LoVo (cell line): ENCODE measurements at regions not wholly inside any gene's neighbourhood (a gene's known extent, or its start where the extent isn't known, plus 50 kb on each side); places are given as distances from the start of the nearest gene placed in this dataset.

Experiments
- DNase-seq: peaks from one replicate; pipeline ENCODE4 v3.0.0-alpha.2; 2016; ENCODE audit warnings: low spot score

- DNase-seq: no peak
Measured at GRCh38 chr15:58235961-58236360, 97.8 kb downstream of the AQP9 start.

DNA sequence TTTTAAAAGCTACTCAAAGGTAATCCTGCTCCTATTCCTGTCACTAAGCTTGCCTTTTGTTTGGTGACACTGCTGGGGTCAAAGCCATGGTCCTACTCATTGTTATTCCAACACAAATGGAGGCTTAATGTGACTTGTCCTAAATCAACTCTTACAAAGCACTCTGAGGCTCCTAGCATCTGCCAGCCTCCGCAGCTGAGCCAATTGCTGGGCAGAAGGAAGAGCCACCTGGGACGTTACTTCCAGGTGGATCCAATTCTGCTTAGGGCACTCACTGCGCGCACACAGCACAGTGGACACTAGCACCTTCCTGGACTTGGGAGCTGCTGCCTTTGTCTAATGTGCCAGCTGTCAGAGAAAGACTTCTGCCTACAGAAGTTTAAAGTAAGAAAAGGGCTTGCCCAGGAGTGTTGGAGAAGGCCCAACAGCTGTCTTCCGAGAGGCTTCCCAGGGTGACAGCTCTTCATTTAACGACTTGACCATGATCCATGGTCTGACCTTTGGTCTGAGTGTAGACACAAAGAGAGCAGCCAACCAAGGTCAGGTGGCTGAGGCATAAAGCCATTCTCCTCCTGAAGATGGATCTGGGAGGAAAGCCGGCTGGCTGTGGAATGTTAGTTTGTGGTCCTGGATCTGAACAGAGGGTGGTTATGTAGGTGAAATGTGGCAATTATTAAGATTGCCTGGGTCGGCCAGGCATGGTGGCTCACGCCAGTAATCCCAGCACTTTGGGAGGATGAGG lies 102.2 kb downstream of the AQP9 start:
- DNase-seq: no peak

DNA sequence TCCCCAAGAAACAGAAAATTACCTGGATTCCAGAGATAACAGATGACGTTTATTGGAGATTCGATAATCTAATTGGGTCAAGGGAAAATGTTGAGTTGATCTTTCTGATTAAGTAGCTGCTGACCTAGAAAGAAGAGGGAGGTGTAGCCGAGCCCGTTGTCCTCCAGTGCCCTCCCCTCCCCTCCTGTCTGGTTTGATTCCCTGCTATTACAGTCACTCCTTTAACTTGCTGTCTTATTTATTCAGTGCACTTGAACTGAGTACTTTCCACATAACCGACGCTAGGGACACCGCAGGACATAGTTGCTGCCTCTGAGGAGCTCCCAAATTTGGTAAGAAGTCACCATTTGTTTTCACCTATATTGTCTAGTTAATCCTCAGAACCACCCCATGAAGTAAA lies 103.7 kb downstream of the AQP9 start:
- peak; percentile 29 for DNase-seq

DNA sequence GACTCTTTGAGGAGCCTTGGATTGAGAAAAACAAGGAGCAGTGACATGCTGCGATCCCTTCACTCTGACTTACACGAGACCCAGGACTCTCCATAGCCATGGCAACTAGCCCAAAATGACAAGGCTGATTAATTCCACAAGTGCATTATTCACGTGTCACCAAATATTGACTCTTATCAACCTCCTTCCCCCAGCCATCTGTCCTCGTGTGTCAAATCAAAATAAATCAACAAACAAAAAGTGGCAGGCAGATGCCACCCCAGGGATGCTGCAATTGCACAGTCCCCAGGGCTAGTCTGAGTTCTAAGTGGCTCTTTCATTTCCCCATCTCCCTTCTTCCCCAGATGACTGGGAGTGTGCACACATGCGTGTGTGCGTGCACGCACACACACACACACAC lies 104.9 kb downstream of the AQP9 start:
- DNase-seq: no peak

GRCh38 chr15:58244536-58244935 lies 106.4 kb downstream of the AQP9 start:
- no peak for DNase-seq

- DNase-seq: no peak
Measured at GRCh38 chr15:58246041-58246440, 107.9 kb downstream of the AQP9 start.

DNA sequence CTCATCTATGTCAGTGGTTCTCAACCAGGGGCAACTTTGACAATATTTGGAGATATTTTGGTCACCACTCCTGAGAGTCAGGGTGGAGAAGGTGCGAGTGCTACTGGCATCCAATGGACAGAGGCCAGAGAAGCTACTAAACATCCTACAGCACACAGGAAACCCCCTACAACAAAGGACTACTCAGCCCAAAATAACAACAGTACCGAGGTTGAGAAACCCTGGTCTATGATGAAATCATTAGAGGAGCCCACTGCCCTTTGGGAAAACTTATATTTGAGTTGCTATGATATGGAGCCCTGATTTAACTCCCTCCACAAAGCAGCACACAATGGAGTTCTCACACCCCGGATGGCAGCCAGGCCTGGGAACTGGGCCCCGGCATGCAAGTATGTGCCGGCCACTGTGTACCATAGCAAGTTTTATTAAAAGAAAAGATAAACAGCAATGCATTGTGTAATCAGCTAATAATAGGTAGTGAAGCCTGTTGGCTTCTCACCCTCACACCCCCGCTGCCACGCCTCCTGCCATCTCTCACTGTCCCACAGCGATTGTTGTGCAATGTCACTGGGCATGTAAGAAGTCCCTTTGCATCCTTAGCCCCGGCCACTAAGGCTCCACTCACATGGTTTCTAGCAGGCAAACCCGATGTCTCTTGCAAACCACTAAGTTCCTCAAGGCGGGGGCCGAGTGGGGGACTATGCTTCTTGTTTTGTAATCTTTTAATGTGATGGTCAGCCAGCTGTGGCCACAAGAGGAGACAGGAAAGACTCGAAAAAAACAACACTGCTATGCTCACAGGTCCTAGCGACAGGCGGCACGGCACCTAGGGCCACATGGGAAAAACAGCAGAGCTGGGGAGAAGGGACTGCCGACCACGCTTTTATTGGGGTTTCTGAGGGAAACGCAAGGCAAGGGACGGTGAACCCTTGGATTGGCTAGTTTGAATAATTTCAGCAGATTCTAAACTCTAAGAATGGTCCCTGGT lies 110.0 kb downstream of the AQP9 start:
- DNase-seq: no peak

DNA sequence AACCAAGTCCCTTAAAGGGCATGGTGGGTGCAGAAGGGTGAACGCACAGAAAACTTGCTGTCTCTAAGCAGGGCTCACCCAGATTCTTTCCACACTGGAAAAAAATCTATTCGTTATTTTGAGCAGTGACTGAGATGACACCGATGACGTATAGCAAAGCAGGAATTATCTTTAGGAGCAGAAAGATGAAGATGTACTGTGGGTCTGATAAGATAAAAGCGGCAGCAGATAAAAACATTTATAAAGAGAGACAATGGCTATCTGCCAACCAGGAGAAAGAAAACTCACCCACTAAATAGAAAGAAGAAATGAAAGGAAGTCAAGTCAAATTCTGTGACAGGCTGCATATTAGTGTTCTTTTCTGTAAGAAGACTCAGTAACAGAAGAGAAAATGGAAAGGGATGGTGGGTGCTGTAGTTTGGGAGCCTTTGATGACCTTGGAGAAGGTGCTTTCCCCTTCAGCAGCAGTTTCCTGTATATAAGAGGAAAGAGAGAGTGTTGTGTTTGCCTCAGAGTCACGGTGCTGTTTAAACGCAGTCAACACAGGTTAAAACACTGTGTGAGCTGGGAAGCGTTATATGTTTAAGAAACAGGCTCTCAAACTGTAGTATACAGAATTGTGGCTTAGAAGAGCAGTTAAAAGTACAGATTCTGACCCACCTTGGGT lies 111.6 kb downstream of the AQP9 start:
- DNase-seq: no peak

DNA sequence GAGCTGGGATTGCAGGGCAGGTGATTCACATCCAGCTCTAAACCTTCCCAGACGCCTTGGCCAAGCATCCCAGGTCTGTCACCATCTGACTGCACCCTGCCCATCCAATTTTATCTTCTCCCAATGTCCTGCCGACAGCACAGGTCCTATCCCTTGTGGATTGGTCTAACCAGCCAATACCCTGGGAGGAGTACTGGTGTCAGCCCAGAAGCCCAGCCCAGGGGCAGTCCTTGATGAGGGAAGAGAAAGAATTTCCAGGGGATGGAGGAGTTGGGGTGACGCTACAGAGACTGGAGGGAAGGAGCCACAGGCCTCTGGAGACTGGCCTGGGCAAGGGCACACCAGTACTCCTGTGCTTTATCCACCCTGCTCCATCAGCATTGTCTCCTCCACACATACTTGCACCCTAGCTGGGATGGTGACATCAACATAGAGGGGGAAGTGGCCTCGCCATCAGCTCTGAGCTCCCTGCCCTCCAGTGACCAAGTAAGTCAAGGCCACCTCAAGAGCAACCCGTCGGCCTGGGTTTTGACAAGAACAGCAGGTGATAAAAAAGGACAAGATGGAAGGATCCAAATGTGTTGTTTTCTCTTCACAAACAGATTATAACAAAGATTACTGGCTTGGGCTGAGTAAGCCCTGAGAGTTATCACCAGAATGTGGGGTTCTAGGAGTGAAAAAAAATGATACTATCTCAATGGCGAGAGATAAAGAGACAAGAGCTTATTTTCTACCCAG lies 114.6 kb downstream of the AQP9 start:
- no peak for DNase-seq

DNA sequence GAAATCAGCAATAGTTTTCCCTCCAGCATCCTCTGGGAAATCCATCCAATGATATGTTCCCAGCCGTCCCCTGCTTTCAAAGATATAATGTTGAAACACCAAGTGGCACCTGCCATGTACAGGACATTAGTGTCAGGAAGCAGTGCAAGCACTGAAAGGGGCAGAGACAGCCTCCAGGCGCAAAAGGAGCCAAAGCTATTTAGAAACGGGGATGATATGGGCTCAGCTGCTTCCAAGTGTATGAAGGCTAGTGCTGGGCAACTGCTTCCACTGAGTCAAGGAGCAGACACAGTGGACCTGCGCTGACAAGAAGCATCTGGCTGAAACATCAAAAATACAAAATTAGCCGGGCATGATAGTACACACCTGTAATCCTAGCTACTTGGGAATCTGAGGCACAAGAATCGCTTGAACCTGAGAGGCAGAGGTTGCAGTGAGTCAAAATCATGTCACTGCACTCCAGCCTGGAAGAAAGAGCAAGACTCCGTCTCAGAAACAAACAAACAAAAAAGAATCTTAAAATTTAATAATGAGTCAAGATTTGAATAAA lies 119.7 kb downstream of the AQP9 start:
- no peak for DNase-seq

DNA sequence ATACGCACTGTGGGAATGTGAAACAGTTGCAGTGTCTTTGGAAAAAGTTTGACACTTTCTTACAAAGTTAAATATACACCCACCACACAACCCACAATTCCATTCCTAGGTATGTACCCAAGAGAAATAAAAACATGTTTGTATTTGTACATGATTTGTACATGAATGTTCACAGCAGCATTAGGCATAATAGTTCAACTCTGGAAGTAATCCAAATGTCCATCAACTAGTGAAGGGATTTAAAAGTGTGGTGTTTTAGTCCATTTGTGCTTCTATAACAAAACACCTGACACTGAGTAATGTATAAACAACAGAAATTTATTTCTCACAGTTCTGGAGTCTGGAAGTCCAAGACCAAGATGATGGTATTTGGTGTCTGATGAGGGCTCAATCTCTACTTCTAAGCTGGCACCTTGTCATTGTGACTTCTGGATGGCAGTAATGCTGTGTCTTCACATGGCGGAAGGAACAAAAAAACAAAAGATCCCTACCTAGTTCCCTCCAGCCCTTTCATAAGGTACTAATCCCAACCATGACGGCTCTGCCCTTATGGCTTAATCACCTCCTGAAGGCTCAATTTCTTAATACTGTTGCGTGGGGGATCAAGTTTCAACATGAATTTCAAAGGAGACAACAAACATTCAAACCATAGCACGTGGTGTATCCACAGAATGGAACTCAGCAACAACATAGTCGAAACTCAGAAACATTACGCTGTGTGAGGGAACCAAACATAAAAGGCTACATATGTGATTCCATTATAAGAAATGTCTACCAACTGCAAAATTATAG lies 120.5 kb downstream of the AQP9 start:
- no peak for DNase-seq

GRCh38 chr15:58260205-58260724 lies 122.1 kb downstream of the AQP9 start:
- DNase-seq: peak; percentile 32

GRCh38 chr15:58260725-58261267 lies 122.6 kb downstream of the AQP9 start:
- DNase-seq: no peak

GRCh38 chr15:58261368-58261767 lies 123.2 kb downstream of the AQP9 start:
- no peak for DNase-seq

- DNase-seq: no peak
Measured at GRCh38 chr15:58264053-58264971, 126.1 kb downstream of the AQP9 start.

DNA sequence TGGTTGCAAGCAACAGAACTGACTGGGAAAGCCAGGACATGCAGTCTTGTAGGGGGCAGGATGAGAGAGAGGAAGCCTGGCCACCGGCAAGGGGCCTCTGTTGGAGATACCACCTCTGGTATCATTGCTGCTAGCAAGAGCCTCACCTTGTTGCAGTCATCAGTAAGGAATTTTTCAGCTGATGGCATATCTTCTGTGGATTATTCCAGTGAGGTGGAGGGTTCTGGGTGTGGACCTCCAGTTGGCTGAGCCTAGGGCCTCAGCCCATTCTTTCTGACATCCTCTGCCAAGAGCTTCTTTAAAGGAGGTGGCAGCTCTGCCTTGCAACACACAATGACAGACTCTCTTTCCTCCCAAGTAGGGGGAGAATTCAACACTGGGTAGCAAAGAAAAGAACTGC lies 128.9 kb downstream of the AQP9 start:
- peak; percentile 62 for DNase-seq

GRCh38 chr15:58268746-58269267 lies 130.6 kb downstream of the AQP9 start:
- no peak for DNase-seq

GRCh38 chr15:58269455-58270414 lies 131.6 kb downstream of the AQP9 start:
- DNase-seq: peak; percentile 63
